GM18867 (cell line): ENCODE measurements at regions not wholly inside any gene's neighbourhood (a gene's known extent, or its start where the extent isn't known, plus 50 kb on each side); places are given as distances from the start of the nearest gene placed in this dataset.
"Not testable (repeated sequence)": the region's sequence is repeated elsewhere in the genome, so short reads cannot be mapped to it uniquely, and the experiment has no call there.

Experiments
- ATAC-seq: cut with Tn5 transposase; IDR thresholded peaks from one replicate; pipeline ENCODE4 v1.9.1; 2021; ENCODE audit warnings: mild to moderate bottlenecking, moderate library complexity; ENCODE audit not compliant: unreplicated experiment

GRCh38 chr10:109214891-109215290 lies 708.4 kb downstream of the XPNPEP1 start:
- not testable (repeated sequence) for ATAC-seq

GRCh38 chr10:109207361-109207760 lies 716.0 kb downstream of the XPNPEP1 start:
- no peak for ATAC-seq

- no peak for ATAC-seq
Measured at GRCh38 chr10:109205929-109206585, 717.3 kb downstream of the XPNPEP1 start.

GRCh38 chr10:109203646-109204353 lies 719.5 kb downstream of the XPNPEP1 start:
- no peak for ATAC-seq

- ATAC-seq, result no peak
Measured at GRCh38 chr10:109202111-109202510, 721.2 kb downstream of the XPNPEP1 start.

GRCh38 chr10:109200646-109201045 lies 722.7 kb downstream of the XPNPEP1 start:
- ATAC-seq, result no peak

GRCh38 chr10:109191823-109192222 lies 731.5 kb downstream of the XPNPEP1 start:
- ATAC-seq, result no peak

- ATAC-seq, result no peak
Measured at GRCh38 chr10:109191341-109191740, 732.0 kb downstream of the XPNPEP1 start.

GRCh38 chr10:109187677-109188076 lies 735.6 kb downstream of the XPNPEP1 start:
- no peak for ATAC-seq

- ATAC-seq, result no peak
Measured at GRCh38 chr10:109183366-109183765, 739.9 kb downstream of the XPNPEP1 start.

GRCh38 chr10:109178591-109178990 lies 744.7 kb downstream of the XPNPEP1 start:
- no peak for ATAC-seq

- ATAC-seq, result no peak
Measured at GRCh38 chr10:109174526-109174925, 748.8 kb downstream of the XPNPEP1 start.

- no peak for ATAC-seq
Measured at GRCh38 chr10:109173937-109174336, 749.4 kb downstream of the XPNPEP1 start.

- no peak for ATAC-seq
Measured at GRCh38 chr10:109173121-109173520, 750.2 kb downstream of the XPNPEP1 start.

- ATAC-seq, result no peak
Measured at GRCh38 chr10:109166935-109167334, 756.4 kb downstream of the XPNPEP1 start.

- ATAC-seq, result no peak
Measured at GRCh38 chr10:109159351-109159750, 764.0 kb downstream of the XPNPEP1 start.

- no peak for ATAC-seq
Measured at GRCh38 chr10:109156396-109156795, 766.9 kb downstream of the XPNPEP1 start.

GRCh38 chr10:109149666-109150350 lies 773.5 kb downstream of the XPNPEP1 start:
- ATAC-seq, result no peak

GRCh38 chr10:109127363-109127762 lies 795.9 kb downstream of the XPNPEP1 start:
- ATAC-seq, result no peak

- no peak for ATAC-seq
Measured at GRCh38 chr10:109126541-109126940, 796.8 kb downstream of the XPNPEP1 start.

GRCh38 chr10:109126016-109126415 lies 797.3 kb downstream of the XPNPEP1 start:
- no peak for ATAC-seq

- no peak for ATAC-seq
Measured at GRCh38 chr10:109115179-109115578, 808.1 kb downstream of the XPNPEP1 start.
